ENCODE measurements at regions not wholly inside any gene's neighbourhood (a gene's known extent, or its start where the extent isn't known, plus 50 kb on each side); places are given as distances from the start of the nearest gene placed in this dataset.

GRCh38 chr18:5728531-5728930 is 166.8 kb downstream of the TMEM200C start:
- DNase-seq (ENCODE audit: low read depth in 2 of 2): no peak
- H3K4me3 ChIP-seq (replicated peaks in 1 of 2; ENCODE audit: low read depth in 2 of 2, low read length in 2 of 2): no peak overlapping the region
- TF ChIP-seq CTCF (IDR thresholded peaks at IDR 0.05; ENCODE audit: low read depth, low read length): no peak

- no peak for DNase-seq (ENCODE audit: low read depth in 2 of 2)
- TF ChIP-seq CTCF (IDR thresholded peaks at IDR 0.05; ENCODE audit: low read depth, low read length): no peak
These were observed 169.3 kb downstream of the TMEM200C start for GRCh38 chr18:5726011-5726410.

GRCh38 chr18:5721924-5722323 is 173.4 kb downstream of the TMEM200C start:
- no peak for TF ChIP-seq CTCF (IDR thresholded peaks at IDR 0.05; ENCODE audit: low read depth, low read length)
- no peak for DNase-seq (ENCODE audit: low read depth in 2 of 2)

More at GRCh38 chr18:5726011-5726410, 169.3 kb downstream of the TMEM200C start:
- H3K4me3 ChIP-seq (replicated peaks in 1 of 2; ENCODE audit: low read depth in 2 of 2, low read length in 2 of 2): no peak overlapping the region

GRCh38 chr18:5720132-5720531 is 175.2 kb downstream of the TMEM200C start:
- H3K4me3 ChIP-seq (replicated peaks in 1 of 2; ENCODE audit: low read depth in 2 of 2, low read length in 2 of 2): no peak overlapping the region
- no peak for TF ChIP-seq CTCF (IDR thresholded peaks at IDR 0.05; ENCODE audit: low read depth, low read length)
- no peak for DNase-seq (ENCODE audit: low read depth in 2 of 2)

More at GRCh38 chr18:5721924-5722323, 173.4 kb downstream of the TMEM200C start:
- no peak overlapping the region for H3K4me3 ChIP-seq (replicated peaks in 1 of 2; ENCODE audit: low read depth in 2 of 2, low read length in 2 of 2)

- no peak for TF ChIP-seq CTCF (IDR thresholded peaks at IDR 0.05; ENCODE audit: low read depth, low read length)
- H3K4me3 ChIP-seq (replicated peaks in 1 of 2; ENCODE audit: low read depth in 2 of 2, low read length in 2 of 2): no peak overlapping the region
- DNase-seq (ENCODE audit: low read depth in 2 of 2): no peak
These were observed 173.5 kb upstream of the EPB41L3 start for GRCh38 chr18:5717256-5717655.

GRCh38 chr18:5710676-5711075 is 166.9 kb upstream of the EPB41L3 start:
- DNase-seq (ENCODE audit: low read depth in 2 of 2): no peak
- H3K4me3 ChIP-seq (replicated peaks in 1 of 2; ENCODE audit: low read depth in 2 of 2, low read length in 2 of 2): no peak overlapping the region
- TF ChIP-seq CTCF (IDR thresholded peaks at IDR 0.05; ENCODE audit: low read depth, low read length): no peak

GRCh38 chr18:5710235-5710634 is 166.4 kb upstream of the EPB41L3 start:
- DNase-seq (ENCODE audit: low read depth in 2 of 2): no peak
- TF ChIP-seq CTCF (IDR thresholded peaks at IDR 0.05; ENCODE audit: low read depth, low read length): no peak
- H3K4me3 ChIP-seq (replicated peaks in 1 of 2; ENCODE audit: low read depth in 2 of 2, low read length in 2 of 2): no peak overlapping the region

Measured in cardiac fibroblast (primary cell).